ENCODE measurements at regions not wholly inside any gene's neighbourhood (a gene's known extent, or its start where the extent isn't known, plus 50 kb on each side); places are given as distances from the start of the nearest gene placed in this dataset.

- Histone ChIP-seq H3K9me3 (ENCODE audit: low read depth) (no peaks in the 10 kb centered on the region), H3K36me3 (no peaks in the 10 kb centered on the region), H3K27ac (no peak overlapping the region), H3K27me3 (no peaks in the 10 kb centered on the region), H3K4me1 (ENCODE audit: low read depth) (peaks cover 4% of the 10 kb centered on the region), H3K4me3 (no peak overlapping the region)
- no peak for DNase-seq (ENCODE audit: low read depth in 1 of 2, low spot score in 1 of 2)
- TF ChIP-seq CTCF (IDR thresholded peaks at IDR 0.05; ENCODE audit: low read depth, low read length), result no peak
Measured at GRCh38 chr3:34174740-34175139, 376.3 kb downstream of the PDCD6IP start.

GRCh38 chr3:34175636-34176176 lies 377.3 kb downstream of the PDCD6IP start:
- H3K4me1 ChIP-seq (ENCODE audit: low read depth), result peaks cover 4% of the 10 kb centered on the region
- DNase-seq (ENCODE audit: low read depth in 1 of 2, low spot score in 1 of 2), result no peak
- H3K27me3 ChIP-seq, result no peaks in the 10 kb centered on the region
- no peaks in the 10 kb centered on the region for H3K9me3 ChIP-seq (ENCODE audit: low read depth)
- TF ChIP-seq CTCF (IDR thresholded peaks at IDR 0.05; ENCODE audit: low read depth, low read length), result no peak
- H3K27ac ChIP-seq, result no peak overlapping the region
- H3K36me3 ChIP-seq, result no peaks in the 10 kb centered on the region
- H3K4me3 ChIP-seq, result no peak overlapping the region

- H3K27ac ChIP-seq, result no peak overlapping the region
- TF ChIP-seq CTCF (IDR thresholded peaks at IDR 0.05; ENCODE audit: low read depth, low read length), result no peak
Measured at GRCh38 chr3:34176723-34177122, 378.3 kb downstream of the PDCD6IP start.

GRCh38 chr3:34178415-34178814 lies 380.0 kb downstream of the PDCD6IP start:
- Histone ChIP-seq H3K36me3 (no peaks in the 10 kb centered on the region), H3K4me3 (no peak overlapping the region), H3K9me3 (ENCODE audit: low read depth) (no peaks in the 10 kb centered on the region), H3K27me3 (no peaks in the 10 kb centered on the region), H3K27ac (no peak overlapping the region), H3K4me1 (ENCODE audit: low read depth) (peaks cover 4% of the 10 kb centered on the region)
- no peak for TF ChIP-seq CTCF (IDR thresholded peaks at IDR 0.05; ENCODE audit: low read depth, low read length)
- DNase-seq (ENCODE audit: low read depth in 1 of 2, low spot score in 1 of 2), result no peak

More at GRCh38 chr3:34176723-34177122, 378.3 kb downstream of the PDCD6IP start:
- DNase-seq (ENCODE audit: low read depth in 1 of 2, low spot score in 1 of 2), result no peak
- Histone ChIP-seq H3K27me3 (no peaks in the 10 kb centered on the region), H3K9me3 (ENCODE audit: low read depth) (no peaks in the 10 kb centered on the region), H3K36me3 (no peaks in the 10 kb centered on the region), H3K4me1 (ENCODE audit: low read depth) (peaks cover 4% of the 10 kb centered on the region), H3K4me3 (no peak overlapping the region)

- no peak for TF ChIP-seq CTCF (IDR thresholded peaks at IDR 0.05; ENCODE audit: low read depth, low read length)
- H3K27me3 ChIP-seq, result no peaks in the 10 kb centered on the region
- H3K27ac ChIP-seq, result no peak overlapping the region
- peaks cover 4% of the 10 kb centered on the region for H3K4me1 ChIP-seq (ENCODE audit: low read depth)
- DNase-seq (ENCODE audit: low read depth in 1 of 2, low spot score in 1 of 2), result no peak
- H3K36me3 ChIP-seq, result no peaks in the 10 kb centered on the region
- H3K9me3 ChIP-seq (ENCODE audit: low read depth), result no peaks in the 10 kb centered on the region
- H3K4me3 ChIP-seq, result no peak overlapping the region
Measured at GRCh38 chr3:34179716-34180115, 381.3 kb downstream of the PDCD6IP start.

GRCh38 chr3:34180532-34180931 lies 382.1 kb downstream of the PDCD6IP start:
- H3K9me3 ChIP-seq (ENCODE audit: low read depth), result no peaks in the 10 kb centered on the region
- DNase-seq (ENCODE audit: low read depth in 1 of 2, low spot score in 1 of 2), result no peak
- H3K4me3 ChIP-seq, result no peak overlapping the region
- H3K27ac ChIP-seq, result no peak overlapping the region
- no peaks in the 10 kb centered on the region for H3K27me3 ChIP-seq
- no peaks in the 10 kb centered on the region for H3K36me3 ChIP-seq
- H3K4me1 ChIP-seq (ENCODE audit: low read depth), result peaks cover 4% of the 10 kb centered on the region
- TF ChIP-seq CTCF (IDR thresholded peaks at IDR 0.05; ENCODE audit: low read depth, low read length), result no peak

Data from cardiac muscle cell (in vitro differentiated cells and primary cell).